ENCODE measurements at regions not wholly inside any gene's neighbourhood (a gene's known extent, or its start where the extent isn't known, plus 50 kb on each side); places are given as distances from the start of the nearest gene placed in this dataset.

DNA sequence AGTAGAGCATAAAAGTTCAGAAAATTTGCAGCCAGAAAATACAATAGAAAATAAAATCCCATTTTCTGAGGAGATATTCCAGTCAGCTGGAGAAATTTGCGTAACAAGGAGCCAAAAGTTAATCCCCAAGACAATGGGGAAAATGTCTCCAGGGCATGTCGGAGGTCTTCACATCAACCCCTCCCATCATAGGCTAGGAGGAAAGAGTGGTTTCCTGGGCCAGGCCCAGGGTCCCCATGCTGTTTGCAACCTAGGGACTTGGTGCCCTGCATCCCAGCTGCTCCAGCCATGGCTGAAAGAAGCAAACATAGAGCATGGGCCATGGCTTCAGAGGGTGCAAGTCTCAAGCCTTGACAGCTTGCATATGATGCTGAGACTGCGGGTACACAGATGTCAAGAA lies 255.0 kb downstream of the DTWD2 start:
- H3K4me3 ChIP-seq (ENCODE audit: low read length in 2 of 2) = no peak overlapping the region
- DNase-seq (no peak), ATAC-seq (ENCODE audit: low FRiP score) (no peak)
- 91 to 94% methylated on average over 3 of the region's 3 CpGs for WGBS, 2 donors
- H3K36me3 ChIP-seq (ENCODE audit: control insufficient read depth in 1 of 2, insufficient read depth in 2 of 2, low read length in 1 of 2) = no peaks in the 10 kb centered on the region
- no peaks in the 10 kb centered on the region for H3K27me3 ChIP-seq (ENCODE audit: control insufficient read depth in 1 of 2, insufficient read depth in 2 of 2, low read length in 1 of 2)
- no peaks in the 10 kb centered on the region for H3K9me3 ChIP-seq (ENCODE audit: control insufficient read depth, low read length)
- intact Hi-C loops (cut with DNase I) = no loop called here
- no peaks in the 10 kb centered on the region for H3K4me1 ChIP-seq (ENCODE audit: control insufficient read depth in 1 of 2, insufficient read depth in 2 of 2, low read length in 2 of 2)
- no peak overlapping the region for H3K27ac ChIP-seq (ENCODE audit: low read depth in 1 of 2, low read length in 2 of 2)

DNA sequence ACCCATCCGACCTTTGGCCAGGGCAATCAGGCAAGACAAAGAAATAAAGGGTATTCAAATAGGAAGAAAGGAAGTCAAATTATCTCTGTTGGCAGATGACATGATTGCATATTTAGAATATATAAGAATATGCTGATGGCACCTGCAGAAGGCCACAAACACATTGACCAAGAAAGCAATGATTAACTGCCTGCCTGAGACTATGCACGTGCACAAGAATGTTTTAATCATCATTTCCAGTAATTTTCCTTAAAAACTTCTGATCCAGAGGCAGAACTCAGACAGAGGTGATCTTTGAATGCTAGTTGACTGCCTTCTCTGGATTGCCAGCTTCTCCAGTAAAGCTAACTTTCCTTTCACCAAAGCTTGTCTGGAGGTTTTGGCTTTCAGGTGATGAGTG lies 260.2 kb downstream of the DTWD2 start:
- no peak for ATAC-seq (ENCODE audit: low FRiP score)
- intact Hi-C loops (cut with DNase I) = no loop called here
- H3K4me3 ChIP-seq (ENCODE audit: low read length in 2 of 2) = no peak overlapping the region
- H3K4me1 ChIP-seq (ENCODE audit: control insufficient read depth in 1 of 2, insufficient read depth in 2 of 2, low read length in 2 of 2) = no peaks in the 10 kb centered on the region
- DNase-seq = no peak
- no peaks in the 10 kb centered on the region for H3K27me3 ChIP-seq (ENCODE audit: control insufficient read depth in 1 of 2, insufficient read depth in 2 of 2, low read length in 1 of 2)
- H3K36me3 ChIP-seq (ENCODE audit: control insufficient read depth in 1 of 2, insufficient read depth in 2 of 2, low read length in 1 of 2) = no peaks in the 10 kb centered on the region
- no peak overlapping the region for H3K27ac ChIP-seq (ENCODE audit: low read depth in 1 of 2, low read length in 2 of 2)
- 79 to 90% methylated on average over 2 of the region's 2 CpGs for WGBS, 2 donors
- no peaks in the 10 kb centered on the region for H3K9me3 ChIP-seq (ENCODE audit: control insufficient read depth, low read length)

DNA sequence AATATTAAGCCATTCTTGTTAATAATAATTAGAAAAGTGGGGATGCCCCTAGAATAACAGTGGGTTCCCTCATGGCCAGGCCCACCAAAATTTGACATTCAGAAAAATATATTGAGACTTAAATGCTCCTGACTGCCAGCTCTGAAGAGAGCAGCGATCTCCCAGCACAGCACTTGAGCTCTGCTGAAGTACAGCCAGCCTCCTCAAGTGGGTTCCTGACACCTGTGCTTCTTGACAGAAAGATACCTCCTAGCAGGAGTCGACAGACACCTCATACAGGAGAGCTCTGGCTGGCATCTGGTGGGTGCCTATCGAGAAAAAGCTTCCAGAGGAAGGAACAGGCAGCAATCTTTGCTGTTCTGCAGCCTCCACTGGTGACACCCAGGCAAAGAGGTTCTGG lies 261.5 kb downstream of the DTWD2 start:
- ATAC-seq (ENCODE audit: low FRiP score) (no peak), DNase-seq (no peak)
- Histone ChIP-seq H3K4me3 (ENCODE audit: low read length in 2 of 2) (no peak overlapping the region), H3K9me3 (ENCODE audit: control insufficient read depth, low read length) (no peaks in the 10 kb centered on the region), H3K27ac (ENCODE audit: low read depth in 1 of 2, low read length in 2 of 2) (no peak overlapping the region), H3K27me3 (ENCODE audit: control insufficient read depth in 1 of 2, insufficient read depth in 2 of 2, low read length in 1 of 2) (no peaks in the 10 kb centered on the region), H3K4me1 (ENCODE audit: control insufficient read depth in 1 of 2, insufficient read depth in 2 of 2, low read length in 2 of 2) (no peaks in the 10 kb centered on the region), H3K36me3 (ENCODE audit: control insufficient read depth in 1 of 2, insufficient read depth in 2 of 2, low read length in 1 of 2) (no peaks in the 10 kb centered on the region)
- intact Hi-C loops (cut with DNase I) = no loop called here
- WGBS, 2 donors = 81 to 82% methylated on average over 3 of the region's 3 CpGs

DNA sequence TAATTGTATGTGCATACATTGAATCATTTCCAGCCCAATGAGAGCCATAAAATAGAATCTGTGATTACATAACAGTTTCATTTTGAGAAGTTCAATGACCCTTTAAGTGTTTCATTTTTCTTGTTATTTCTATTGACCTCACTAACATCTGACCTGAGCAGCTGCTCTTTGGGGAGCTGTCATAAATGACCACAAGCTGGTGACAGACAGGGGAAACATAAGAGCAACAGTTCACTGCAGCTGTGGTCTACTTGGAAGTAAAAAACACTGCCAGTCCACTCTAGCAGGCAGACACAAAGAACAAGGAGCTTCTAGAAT lies 265.4 kb downstream of the DTWD2 start:
- H3K4me3 ChIP-seq (ENCODE audit: low read length in 2 of 2) = no peak overlapping the region
- no peak for ATAC-seq (ENCODE audit: low FRiP score)
- DNase-seq = no peak
- H3K27ac ChIP-seq (ENCODE audit: low read depth in 1 of 2, low read length in 2 of 2) = no peak overlapping the region
- no peaks in the 10 kb centered on the region for H3K36me3 ChIP-seq (ENCODE audit: control insufficient read depth in 1 of 2, insufficient read depth in 2 of 2, low read length in 1 of 2)
- H3K4me1 ChIP-seq (ENCODE audit: control insufficient read depth in 1 of 2, insufficient read depth in 2 of 2, low read length in 2 of 2) = no peaks in the 10 kb centered on the region
- no peaks in the 10 kb centered on the region for H3K27me3 ChIP-seq (ENCODE audit: control insufficient read depth in 1 of 2, insufficient read depth in 2 of 2, low read length in 1 of 2)
- H3K9me3 ChIP-seq (ENCODE audit: control insufficient read depth, low read length) = peaks cover 2% of the 10 kb centered on the region
- intact Hi-C loops (cut with DNase I) = no loop called here

DNA sequence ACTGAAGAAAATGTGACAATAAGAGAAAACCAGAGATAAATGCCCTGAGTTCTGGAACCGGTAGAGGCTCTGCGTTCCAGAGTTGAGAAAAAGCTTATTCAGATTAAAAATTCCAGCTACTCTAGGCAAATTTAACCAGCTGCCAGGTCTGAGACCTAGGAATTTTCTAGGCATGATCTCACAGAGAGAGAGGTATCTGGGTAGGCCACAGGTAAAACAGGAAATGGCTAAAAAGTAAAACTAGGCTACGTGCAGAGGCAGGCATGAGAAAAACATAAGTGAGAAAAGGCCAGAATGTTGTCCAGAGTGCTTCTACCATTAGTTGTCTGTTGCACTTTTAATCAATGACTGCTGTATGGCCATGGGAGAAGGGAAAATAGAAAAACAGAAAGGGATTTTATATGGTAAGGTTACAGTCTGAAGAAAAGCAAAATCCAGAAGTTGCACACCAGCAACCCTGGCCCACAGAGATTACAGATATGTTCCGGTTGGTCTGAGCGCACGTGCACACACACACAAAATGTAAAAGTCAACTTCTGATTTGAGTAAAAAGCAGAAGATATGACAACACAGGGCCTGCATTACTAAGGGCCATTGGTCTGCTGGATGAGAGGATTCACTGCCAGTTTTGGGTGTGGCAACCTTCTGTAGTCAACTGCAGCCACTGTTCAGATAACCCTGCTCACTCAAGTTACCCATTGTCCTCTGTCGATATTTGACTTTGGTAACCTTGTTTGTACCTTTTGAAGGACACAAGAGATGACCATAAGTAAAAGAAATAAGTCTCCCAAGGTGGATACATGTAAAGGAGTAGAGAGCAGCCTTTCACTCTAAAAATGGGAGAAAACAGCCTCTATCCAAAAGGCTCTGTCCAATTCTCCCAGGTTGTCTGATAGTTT lies 266.0 kb downstream of the DTWD2 start:
- ATAC-seq (ENCODE audit: low FRiP score) (no peak), DNase-seq (no peak)
- intact Hi-C loops (cut with DNase I) = no loop called here
- Histone ChIP-seq H3K9me3 (ENCODE audit: control insufficient read depth, low read length) (peaks cover 2% of the 10 kb centered on the region), H3K36me3 (ENCODE audit: control insufficient read depth in 1 of 2, insufficient read depth in 2 of 2, low read length in 1 of 2) (no peaks in the 10 kb centered on the region), H3K27ac (ENCODE audit: low read depth in 1 of 2, low read length in 2 of 2) (no peak overlapping the region), H3K4me1 (ENCODE audit: control insufficient read depth in 1 of 2, insufficient read depth in 2 of 2, low read length in 2 of 2) (no peaks in the 10 kb centered on the region), H3K4me3 (ENCODE audit: low read length in 2 of 2) (no peak overlapping the region), H3K27me3 (ENCODE audit: control insufficient read depth in 1 of 2, insufficient read depth in 2 of 2, low read length in 1 of 2) (no peaks in the 10 kb centered on the region)
- WGBS, 2 donors = 76 to 81% methylated on average over 7 of the region's 7 CpGs

DNA sequence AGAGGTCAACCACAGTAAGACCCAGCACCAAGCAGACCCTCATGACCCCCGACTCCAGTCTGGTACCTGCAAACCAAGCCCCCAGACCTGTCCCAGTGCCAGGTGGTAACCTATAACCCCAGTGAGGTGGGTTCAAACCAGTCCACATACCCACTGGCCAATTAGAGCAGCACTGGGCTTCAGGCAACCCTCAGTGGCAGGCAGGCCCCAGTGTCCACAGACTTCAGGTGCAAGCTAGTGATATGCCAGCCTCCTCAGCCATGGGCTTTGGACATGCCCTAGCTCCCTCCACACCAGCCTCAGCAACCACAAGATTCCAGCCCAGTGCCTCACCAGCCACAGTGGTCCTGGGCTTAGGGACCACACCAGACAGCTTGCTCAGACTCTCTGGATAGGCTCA lies 276.6 kb downstream of the DTWD2 start:
- intact Hi-C loops (cut with DNase I) = no loop called here
- H3K4me1 ChIP-seq (ENCODE audit: control insufficient read depth in 1 of 2, insufficient read depth in 2 of 2, low read length in 2 of 2) = no peaks in the 10 kb centered on the region
- DNase-seq = no peak
- no peak for ATAC-seq (ENCODE audit: low FRiP score)
- no peaks in the 10 kb centered on the region for H3K27me3 ChIP-seq (ENCODE audit: control insufficient read depth in 1 of 2, insufficient read depth in 2 of 2, low read length in 1 of 2)
- H3K4me3 ChIP-seq (ENCODE audit: low read length in 2 of 2) = no peak overlapping the region
- 83 to 86% methylated on average over 1 of the region's 1 CpG for WGBS, 2 donors
- H3K27ac ChIP-seq (ENCODE audit: low read depth in 1 of 2, low read length in 2 of 2) = no peak overlapping the region
- H3K9me3 ChIP-seq (ENCODE audit: control insufficient read depth, low read length) = peaks cover 2% of the 10 kb centered on the region
- no peaks in the 10 kb centered on the region for H3K36me3 ChIP-seq (ENCODE audit: control insufficient read depth in 1 of 2, insufficient read depth in 2 of 2, low read length in 1 of 2)

DNA sequence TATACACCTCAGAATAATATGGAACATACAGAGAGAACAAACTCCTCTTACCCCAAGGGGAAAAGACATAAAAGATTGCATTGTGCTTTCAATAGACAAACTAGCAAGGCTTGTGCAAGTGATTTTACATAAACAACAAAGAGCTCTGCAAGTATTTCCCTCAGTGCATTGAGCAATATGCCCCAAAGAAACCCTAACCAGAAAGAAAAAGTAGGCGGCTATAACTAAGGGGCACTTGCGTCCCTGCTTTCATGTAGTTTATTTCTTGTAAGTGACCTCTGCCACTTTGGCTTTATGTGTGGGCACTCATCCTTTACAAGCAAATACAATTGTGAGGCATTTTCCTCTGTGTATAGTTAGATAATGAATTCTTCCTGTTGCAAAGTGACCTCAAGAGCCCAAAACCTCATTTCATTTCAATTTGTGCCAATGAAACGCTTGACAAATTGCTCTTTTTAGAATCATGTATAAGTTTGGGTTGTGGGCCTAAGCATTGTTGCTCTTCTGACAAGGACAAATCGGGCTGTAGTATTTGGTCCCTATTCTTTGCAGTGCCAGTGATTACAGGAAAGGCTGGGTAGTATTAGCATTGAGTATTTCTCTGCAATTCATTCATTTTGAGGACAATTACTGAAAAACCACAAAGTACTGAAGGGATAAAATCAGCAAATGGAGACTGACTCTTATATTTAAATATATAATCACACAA lies 282.2 kb downstream of the DTWD2 start:
- no peak overlapping the region for H3K27ac ChIP-seq (ENCODE audit: low read depth in 1 of 2, low read length in 2 of 2)
- DNase-seq (no peak), ATAC-seq (ENCODE audit: low FRiP score) (no peak)
- no peaks in the 10 kb centered on the region for H3K36me3 ChIP-seq (ENCODE audit: control insufficient read depth in 1 of 2, insufficient read depth in 2 of 2, low read length in 1 of 2)
- H3K4me3 ChIP-seq (ENCODE audit: low read length in 2 of 2) = no peak overlapping the region
- H3K9me3 ChIP-seq (ENCODE audit: control insufficient read depth, low read length) = peaks cover 4% of the 10 kb centered on the region
- intact Hi-C loops (cut with DNase I) = no loop called here
- WGBS, 2 donors = 49 to 56% methylated on average over 4 of the region's 4 CpGs
- no peaks in the 10 kb centered on the region for H3K4me1 ChIP-seq (ENCODE audit: control insufficient read depth in 1 of 2, insufficient read depth in 2 of 2, low read length in 2 of 2)
- no peaks in the 10 kb centered on the region for H3K27me3 ChIP-seq (ENCODE audit: control insufficient read depth in 1 of 2, insufficient read depth in 2 of 2, low read length in 1 of 2)

DNA sequence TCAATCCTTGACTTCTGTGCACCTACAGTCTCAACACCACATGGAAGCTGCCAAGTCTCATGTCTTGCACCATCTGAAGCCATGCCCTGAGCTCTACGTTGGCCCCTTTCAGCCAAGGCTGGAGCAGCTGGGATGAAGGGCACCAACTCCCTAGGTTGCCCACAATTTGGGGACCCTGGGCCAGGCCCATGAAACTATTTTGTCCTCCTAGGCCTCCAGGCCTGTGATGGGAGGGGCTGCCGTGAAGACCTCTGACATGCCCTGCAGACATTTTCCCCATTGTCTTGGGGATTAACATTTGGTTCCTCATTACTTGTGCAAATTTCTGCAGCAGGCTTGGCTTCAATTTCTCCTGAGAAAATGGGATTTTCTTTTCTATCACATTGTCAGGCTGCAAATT lies 285.1 kb downstream of the DTWD2 start:
- H3K9me3 ChIP-seq (ENCODE audit: control insufficient read depth, low read length) = peaks cover 4% of the 10 kb centered on the region
- H3K27me3 ChIP-seq (ENCODE audit: control insufficient read depth in 1 of 2, insufficient read depth in 2 of 2, low read length in 1 of 2) = no peaks in the 10 kb centered on the region
- no peaks in the 10 kb centered on the region for H3K36me3 ChIP-seq (ENCODE audit: control insufficient read depth in 1 of 2, insufficient read depth in 2 of 2, low read length in 1 of 2)
- no peak overlapping the region for H3K4me3 ChIP-seq (ENCODE audit: low read length in 2 of 2)
- ATAC-seq (ENCODE audit: low FRiP score) (no peak), DNase-seq (no peak)
- no peaks in the 10 kb centered on the region for H3K4me1 ChIP-seq (ENCODE audit: control insufficient read depth in 1 of 2, insufficient read depth in 2 of 2, low read length in 2 of 2)
- H3K27ac ChIP-seq (ENCODE audit: low read depth in 1 of 2, low read length in 2 of 2) = no peak overlapping the region
- intact Hi-C loops (cut with DNase I) = no loop called here
- 85% methylated on average over 2 of the region's 2 CpGs for WGBS, 2 donors

DNA sequence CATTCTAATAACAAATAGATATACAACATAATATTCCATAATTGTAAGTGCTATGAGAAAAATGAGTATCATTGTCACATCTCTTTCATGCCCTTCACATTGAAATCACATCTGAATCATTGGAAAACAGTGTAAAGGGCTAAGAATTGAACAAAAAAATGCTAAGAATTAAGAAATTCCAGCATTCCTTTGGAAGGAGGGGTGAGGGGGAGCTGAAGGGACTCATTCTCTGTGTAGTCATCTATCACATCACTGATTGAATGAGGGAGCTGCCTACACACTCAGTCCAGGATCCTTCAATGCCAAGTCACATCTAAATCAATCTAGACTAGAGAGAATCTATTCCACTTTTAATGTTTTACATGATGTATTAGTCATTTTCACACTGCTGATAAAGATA lies 286.6 kb downstream of the DTWD2 start:
- ATAC-seq (ENCODE audit: low FRiP score) = no peak
- intact Hi-C loops (cut with DNase I) = no loop called here
- no peak overlapping the region for H3K27ac ChIP-seq (ENCODE audit: low read depth in 1 of 2, low read length in 2 of 2)

More for the DNA sequence above, 286.6 kb downstream of the DTWD2 start:
- DNase-seq = no peak
- Histone ChIP-seq H3K4me3 (ENCODE audit: low read length in 2 of 2) (no peak overlapping the region), H3K27me3 (ENCODE audit: control insufficient read depth in 1 of 2, insufficient read depth in 2 of 2, low read length in 1 of 2) (no peaks in the 10 kb centered on the region), H3K4me1 (ENCODE audit: control insufficient read depth in 1 of 2, insufficient read depth in 2 of 2, low read length in 2 of 2) (no peaks in the 10 kb centered on the region), H3K36me3 (ENCODE audit: control insufficient read depth in 1 of 2, insufficient read depth in 2 of 2, low read length in 1 of 2) (no peaks in the 10 kb centered on the region), H3K9me3 (ENCODE audit: control insufficient read depth, low read length) (peaks cover 4% of the 10 kb centered on the region)

All from aorta (tissue), 5 donors.